SK-N-MC (cell line): ENCODE measurements at regions not wholly inside any gene's neighbourhood (a gene's known extent, or its start where the extent isn't known, plus 50 kb on each side); places are given as distances from the start of the nearest gene placed in this dataset.

ENCODE experiments used
- EZH2 ChIP-seq: fragments of 200-600 bp; sonication (generic); IDR thresholded peaks from one replicate; pipeline ENCODE4 v1.6.1; 2017; ENCODE audit warnings: antibody characterized with exemption
- FOXP2 ChIP-seq: optimal IDR thresholded peaks from 2 replicates; pipeline ENCODE3; 2011; ENCODE audit warnings: mild to moderate bottlenecking, moderate library complexity; ENCODE audit not compliant: insufficient read depth; ENCODE audit errors: extremely low read length, control extremely low read depth
- POLR2AphosphoS5 ChIP-seq: IDR thresholded peaks from 2 replicates; pipeline ENCODE4 v1.6.1; 2012; ENCODE audit warnings: mild to moderate bottlenecking, low read depth, low read length, borderline replicate concordance

DNA sequence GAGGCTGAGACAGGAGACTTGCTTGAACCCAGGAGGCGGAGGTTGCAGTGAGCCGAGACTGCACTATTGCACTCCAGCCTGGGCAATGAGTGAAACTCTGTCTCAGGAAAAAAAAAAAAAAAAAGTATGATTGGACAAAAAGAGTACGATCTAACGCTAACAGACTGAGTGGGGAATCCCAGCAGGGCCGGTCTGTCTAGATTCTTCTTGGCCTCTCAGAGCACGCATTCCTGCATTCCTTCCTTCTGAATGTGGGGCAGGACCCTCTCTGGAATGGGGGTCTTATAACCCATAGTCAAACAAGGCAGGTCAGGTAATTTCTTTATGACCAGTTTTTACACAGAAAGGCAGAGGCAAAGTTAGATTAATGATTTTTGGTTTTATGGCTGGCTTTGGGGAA, 92.0 kb upstream of the PPM1J start:
- TF ChIP-seq EZH2 (no peak), POLR2AphosphoS5 (no peak), FOXP2 (no peak)
